Activated CD4-positive, alpha-beta T cell treated with anti-CD3 and anti-CD28 coated beads for 4 hours (primary cell): ENCODE measurements at regions not wholly inside any gene's neighbourhood (a gene's known extent, or its start where the extent isn't known, plus 50 kb on each side); places are given as distances from the start of the nearest gene placed in this dataset.

Experiments used
- DNase-seq, 2 donors: peaks; one replicate each; pipeline ENCODE4 v3.0.0-alpha.2; 2020

DNA sequence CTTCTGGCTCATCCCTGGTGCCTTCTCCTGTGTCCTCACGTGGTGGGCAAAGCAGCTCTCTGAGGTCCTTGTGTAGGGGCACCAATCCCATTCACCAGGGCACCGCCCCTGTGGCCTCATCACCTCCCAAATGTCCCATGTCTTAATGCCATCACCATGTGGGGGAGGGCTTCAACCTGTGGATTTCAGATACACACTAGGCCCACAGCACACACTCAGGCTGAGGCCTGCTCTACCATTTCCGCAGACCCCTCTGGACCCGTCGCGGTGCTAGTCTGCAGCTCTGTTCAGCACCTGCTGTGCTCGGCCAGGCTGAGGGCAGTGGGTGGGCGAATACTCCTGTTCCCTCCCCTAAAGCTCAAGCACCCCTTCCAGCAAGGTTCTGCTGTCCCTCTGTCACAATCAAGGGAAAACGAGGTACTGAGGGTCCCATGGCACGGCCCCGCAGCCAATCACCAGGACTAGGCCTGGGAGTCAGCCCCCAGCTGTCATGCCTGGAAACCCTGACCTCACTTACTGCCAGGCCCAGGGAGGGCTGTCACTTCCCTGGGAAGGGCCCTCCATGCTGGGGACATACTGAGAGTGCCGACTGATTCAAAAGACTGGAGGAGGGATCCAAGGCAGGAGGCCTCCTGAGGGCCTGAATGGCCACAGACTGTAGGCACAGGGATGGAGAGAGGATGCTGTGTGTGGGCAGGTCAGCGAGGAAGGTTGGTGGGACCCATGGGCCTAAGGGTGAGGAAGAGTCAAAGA, 123.8 kb upstream of the RET start:
- DNase-seq = no peak

DNA sequence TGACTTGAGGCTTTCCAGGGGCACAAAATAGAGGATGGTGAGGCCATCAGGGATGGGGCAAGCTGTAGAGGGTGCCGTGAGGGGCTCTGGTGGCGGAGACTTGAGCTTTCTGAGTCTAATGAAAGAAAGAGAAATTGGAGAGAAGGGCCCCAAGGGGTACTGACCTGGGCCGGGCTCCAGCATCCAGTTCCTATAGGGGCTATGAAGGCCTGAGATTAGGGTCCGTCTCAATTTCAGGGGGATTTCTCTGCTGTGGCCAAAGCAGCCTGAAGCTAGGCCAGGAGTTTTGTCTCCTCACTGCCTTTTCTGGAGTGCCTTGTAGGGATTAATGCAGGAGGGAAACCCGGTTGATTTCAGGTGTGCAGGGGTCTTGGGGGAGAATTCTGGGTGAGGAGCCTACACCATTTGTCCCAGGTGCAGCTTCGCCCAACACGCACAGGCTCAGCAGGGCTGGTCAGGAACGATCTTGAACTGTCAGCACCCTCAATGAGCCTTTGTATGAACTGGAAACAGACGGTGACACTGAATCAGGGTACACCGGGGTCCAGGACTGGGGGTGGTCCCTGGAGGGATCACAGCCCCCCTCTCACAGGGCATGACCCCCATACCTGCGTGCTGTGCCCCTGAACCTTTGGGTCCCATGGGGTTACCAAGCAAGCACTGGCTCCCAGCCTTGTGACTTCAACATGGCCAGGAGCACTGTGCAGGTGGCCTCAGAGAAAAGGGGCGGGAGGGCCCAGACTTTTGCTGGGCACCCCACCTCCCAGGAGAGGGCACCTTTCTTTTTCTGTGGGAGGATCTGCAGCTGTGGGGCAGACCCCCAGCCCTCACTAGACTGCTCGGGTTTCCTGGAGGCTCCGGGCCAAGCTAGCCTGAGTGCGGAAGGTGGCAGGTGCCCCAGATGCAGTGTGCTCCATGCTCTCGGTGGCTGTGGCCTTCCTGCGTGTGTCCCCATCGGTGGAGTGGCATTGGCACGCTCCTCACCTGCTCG, 122.9 kb upstream of the RET start:
- DNase-seq = no peak

DNA sequence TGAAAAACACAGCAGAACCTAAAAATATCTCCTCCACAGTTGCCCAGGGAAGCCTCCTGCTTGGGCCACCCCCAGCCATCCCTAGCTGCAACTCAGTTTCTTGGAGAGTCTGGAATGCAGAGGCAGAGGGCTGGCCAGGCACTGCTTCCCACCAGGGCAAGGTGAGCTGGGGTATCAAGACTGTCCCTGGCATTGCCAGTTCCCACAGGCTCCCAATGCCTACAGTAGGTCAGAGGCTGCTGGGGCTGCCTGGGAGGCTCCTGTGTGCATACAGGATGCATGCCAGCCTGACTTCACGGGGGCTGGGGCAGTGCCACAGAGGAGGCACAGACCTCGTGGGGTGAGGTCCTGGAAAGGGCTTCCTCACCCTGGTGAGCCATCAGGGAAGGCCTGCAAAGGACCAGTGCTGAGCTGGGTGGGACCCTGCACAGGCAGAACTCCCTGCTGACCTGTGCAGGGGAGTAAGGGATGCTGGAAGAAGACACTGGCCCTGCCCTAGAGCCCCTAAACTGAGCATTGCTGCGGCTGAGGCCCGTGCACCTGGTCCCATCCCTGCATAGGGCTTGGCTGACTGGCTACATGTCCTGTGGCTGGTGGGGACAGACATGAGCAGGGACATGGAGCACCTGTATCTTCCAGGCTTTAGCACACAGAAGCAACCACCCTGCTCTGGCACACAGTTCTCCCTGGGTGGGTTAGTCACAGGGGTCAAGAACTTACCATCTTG, 121.9 kb upstream of the RET start:
- DNase-seq = no peak

DNA sequence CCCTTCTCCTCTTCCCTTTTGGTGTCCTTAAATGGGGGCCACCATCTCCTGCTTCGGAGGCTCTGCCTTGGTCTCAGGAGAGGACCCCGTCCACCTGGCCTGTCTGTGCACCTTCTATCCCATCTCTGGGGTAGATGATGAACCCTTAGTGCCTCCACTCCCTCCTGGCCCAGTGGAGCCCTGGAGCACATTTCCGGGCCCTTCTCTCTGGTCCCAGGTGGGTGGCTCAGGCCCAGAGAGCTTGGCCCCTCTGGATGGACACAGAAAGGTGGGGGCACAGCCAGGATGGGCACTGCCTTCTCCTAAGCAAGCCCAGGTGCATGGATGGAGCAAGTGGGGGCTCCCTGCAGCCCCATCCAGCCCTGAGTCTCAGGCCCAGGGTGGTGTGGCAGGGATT, 121.4 kb upstream of the RET start:
- DNase-seq = no peak

DNA sequence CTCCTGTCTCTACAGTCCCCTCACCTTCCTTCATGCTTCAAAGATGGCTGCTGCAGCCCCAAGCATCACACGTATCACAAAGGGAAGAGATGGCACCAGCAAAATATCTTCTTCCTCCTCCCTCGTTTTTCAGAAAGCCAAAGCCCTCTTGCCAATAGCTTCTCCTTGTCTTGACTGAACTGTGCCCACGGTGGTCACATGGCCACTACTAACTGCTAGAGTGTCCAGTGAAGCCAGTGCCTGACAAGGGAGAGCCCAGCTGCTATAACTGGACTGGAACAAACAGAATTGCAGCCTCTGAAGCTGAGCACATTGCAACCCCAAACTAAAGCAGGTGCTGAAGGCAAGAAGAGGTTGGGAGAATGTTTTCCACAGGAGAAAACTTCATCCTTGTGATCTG, 120.8 kb upstream of the RET start:
- no peak for DNase-seq

DNA sequence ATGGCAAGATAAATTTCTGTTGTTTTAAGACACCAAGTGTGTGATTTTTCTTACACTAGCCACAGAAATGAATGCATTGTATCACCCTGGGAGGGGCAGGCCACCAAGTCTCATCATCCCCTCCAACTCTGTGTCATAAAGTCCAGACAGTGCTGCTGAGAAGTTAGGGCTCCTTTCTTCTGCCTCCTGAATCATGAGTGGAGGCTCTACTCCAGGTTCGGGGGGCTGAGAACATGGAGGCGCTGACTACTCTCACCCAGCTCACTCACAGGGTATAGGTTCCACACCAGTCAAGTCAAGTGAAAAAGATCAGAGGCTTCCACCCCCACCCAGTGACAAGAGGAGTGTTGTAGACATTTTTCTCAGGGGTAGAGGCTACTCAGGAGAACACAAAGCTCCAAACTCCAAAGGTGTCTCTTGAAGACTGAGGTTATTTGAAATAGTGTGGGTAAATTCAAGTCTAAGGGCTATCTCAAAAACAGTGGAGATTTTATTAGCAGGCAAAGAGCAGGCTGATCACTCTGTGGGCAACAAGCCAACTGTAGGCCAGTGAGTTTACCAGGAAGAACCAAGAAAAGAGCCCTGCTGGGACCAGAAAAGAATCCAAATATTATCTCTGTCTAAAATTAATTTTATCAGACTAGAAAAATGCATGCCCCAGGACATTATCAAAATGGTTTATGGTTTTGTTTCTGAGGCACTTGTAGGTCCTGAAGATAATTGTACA, 118.6 kb upstream of the RET start:
- no peak for DNase-seq

DNA sequence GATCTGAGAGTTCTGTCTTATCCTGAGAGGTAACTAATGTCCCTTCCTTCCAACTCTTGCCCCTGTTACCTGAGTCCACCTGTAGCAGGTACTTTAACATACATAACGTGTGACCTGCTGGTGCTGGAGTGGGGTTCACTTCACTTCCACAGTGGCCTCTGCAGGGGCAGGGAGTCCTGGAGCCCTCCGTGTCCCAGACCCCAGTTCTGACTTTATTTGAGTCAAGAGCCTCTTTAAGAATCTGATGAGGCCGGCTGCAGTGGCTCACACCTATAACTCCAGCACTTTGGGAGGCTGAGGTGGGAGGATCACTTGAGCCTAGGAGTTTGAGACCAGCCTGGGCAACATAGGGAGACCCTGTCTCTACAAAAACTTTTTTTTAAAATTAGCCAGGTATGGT, 117.0 kb upstream of the RET start:
- no peak for DNase-seq

DNA sequence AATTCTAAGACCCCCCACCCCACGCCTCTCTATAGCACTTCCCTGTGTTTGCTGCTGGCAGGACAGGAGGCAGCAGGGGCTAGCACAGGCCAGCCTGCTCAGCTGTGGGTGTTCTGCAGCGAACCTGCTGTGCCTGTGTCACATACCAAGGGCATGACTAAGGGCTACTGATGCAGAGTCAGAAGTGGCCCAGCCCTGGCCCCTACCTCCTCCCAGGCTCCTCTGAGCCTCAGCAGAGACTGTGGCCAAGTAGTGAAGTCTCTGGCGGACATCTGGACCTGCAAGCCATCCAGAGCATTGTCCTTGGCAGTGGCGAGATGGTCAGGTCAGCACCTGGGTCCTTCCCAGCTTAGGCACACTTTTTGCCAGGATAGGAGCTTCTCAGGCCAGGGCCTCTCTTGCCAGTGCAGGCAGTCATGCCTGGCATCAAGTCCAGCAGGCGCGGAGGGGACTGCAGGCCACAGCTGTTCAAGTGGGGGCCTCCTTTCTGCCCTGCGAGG, 116.3 kb upstream of the RET start:
- DNase-seq = no peak

DNA sequence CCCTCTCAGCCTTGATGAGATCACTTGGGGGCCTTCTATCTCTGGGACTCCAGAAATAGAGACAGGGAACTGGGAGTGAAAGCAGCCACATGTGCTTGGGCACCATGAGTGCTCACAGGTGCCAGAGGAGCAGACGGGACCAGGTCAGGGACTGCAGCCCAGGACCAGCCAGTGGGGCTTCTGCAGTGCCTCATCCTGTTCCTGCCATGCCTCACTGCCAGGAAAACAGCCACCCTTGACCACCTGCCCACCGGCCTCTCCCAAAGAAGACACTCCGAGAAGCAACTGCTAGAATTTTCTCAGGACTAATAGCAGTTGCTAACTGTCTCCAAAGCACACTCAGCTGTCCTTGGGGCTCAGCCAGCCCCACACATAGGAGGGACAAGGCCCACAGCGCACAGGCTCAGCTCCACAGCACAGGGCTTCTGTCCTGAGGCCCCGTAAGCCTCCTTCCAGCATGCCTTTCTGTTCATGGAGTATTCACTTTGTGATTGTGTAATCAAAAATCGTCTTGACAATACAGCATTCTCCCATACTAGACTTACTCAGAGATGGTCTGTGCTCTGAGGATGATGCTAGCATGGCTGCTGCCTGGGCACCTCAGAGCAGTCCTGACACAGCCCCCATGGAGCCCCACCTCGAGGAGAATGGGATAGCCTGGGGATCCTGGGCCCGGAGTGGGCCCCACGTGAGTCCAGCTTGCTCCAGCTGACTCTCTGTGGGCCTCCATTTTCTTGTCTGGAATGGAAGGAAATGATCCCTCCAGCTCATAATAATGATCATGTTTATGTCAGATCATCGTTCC, 115.7 kb upstream of the RET start:
- no peak for DNase-seq

DNA sequence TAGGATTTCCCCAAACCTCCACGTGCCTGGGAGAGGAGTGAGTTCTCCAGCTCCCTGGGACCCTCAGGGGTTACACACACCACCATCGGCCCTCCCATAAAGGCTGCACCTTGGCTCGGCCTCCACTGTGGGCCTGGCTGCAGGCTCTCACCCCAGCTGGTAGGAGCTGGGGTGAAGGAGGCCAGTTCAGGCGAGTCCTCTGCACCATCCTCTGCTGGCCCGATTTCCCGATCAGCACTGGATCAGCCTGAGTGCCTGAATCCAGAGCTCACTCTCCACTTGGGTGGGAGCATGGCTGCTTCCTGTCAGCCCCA, 115.1 kb upstream of the RET start:
- no peak for DNase-seq

DNA sequence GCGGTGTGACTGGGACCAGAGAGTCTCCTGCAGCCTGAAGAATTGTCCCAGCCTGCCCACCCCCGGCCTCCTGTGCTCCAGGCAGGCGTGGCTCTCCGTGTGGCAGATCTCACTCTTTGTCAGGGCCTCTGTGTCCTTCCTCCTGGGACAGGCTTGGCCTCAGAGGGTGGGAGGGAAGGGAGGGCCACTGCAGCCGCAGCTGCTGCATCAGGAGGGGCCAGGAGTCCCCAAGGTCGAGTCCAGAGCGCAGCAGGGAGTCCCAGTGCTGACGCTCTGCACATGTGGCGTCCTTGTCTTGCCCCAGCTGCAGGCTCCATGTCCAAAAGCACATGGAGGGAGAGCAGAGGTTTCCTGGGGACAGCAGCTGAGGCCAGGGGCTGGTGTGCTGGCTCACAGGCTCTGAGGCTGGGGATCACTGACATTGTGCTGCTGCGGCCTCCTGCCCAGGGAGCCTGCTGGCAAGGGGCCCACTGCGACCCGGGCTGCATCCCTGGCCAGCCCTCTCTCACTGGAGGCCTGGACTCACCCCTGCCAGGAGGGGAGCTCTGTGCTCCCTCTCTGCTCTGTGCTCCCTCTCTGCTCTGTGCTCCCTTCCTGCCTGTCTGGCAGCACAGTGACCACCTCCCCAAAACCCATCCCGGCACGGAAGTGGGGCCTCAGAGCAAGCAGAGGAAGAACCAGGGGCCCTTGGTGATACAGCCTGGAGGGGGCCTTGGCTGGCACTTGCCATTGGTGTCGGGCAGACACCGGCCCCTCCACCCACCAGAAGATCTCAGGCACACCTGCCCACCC, 114.6 kb upstream of the RET start:
- DNase-seq = no peak

DNA sequence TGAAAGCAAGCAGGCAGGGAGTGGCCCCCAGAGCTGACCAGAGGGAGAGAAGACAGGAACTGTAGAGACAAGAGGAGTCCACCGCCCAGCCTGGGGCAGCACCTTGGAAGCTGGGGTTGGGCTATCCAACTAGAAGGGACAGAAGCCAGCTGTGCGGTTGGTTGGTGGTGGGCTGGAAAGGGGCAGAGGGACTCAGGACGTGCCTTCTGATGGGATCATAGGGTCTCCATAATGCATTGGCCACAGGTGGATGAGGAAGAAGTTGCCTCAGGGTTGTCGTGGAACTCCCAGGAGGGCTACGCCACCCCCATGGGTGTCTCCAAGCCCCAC, 114.0 kb upstream of the RET start:
- no peak for DNase-seq

DNA sequence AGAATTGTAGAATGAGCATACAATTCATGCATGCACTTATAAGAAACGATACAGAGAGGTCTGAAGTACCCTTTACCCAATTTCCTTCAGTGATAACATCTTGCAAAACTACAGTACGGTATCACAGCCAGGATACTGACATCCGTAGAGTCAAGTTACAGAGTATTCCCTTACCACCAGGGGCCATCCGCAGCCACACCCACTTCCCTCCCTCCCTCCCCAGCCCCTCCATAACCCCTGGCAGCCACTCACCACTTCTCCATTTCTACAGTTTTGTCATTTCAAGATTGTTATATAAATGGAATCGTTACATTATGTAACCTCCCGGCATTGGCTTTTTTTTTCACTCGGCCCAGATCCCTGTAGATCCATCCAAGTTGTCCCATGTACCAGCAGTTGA, 113.6 kb upstream of the RET start:
- no peak for DNase-seq

DNA sequence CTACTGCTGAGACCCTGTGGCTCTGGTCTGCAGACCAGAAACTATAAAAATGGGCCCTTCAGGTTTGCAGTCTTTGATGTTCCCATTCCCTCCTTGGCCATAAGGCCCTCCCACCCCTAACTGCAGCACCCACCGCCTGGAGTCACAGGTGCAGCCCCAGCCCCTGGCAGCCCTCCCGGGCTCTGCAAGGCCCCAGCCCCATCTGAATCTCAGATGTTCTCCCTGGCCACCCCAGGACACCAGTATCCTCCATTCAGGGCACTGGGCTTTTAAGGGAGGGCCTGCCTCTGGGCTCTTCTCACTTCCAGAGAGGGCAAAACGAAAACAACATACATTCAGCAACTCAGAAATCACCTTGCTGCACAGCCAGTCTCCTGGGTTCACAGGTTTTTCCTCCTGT, 107.7 kb upstream of the RET start:
- DNase-seq = no peak

DNA sequence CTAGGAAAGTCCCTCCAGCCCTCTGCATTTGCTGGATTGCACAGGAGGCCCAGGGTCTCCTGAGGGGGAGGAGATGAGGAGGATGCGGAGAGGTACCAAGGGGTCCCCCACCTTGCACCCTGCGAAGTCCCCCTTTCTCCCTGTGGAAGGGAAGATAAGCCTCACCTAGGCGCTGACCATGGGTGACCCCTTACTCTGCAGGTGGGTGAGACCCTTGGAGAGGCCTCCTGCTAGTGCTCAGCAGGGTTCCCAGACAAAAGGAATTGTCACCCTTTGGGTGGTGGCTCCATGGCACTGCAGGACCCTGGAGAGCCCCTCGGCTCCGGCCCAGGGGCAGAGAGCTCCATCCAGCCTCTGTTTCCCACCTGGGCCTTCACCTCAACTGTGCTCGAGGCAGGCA, 107.0 kb upstream of the RET start:
- no peak for DNase-seq

DNA sequence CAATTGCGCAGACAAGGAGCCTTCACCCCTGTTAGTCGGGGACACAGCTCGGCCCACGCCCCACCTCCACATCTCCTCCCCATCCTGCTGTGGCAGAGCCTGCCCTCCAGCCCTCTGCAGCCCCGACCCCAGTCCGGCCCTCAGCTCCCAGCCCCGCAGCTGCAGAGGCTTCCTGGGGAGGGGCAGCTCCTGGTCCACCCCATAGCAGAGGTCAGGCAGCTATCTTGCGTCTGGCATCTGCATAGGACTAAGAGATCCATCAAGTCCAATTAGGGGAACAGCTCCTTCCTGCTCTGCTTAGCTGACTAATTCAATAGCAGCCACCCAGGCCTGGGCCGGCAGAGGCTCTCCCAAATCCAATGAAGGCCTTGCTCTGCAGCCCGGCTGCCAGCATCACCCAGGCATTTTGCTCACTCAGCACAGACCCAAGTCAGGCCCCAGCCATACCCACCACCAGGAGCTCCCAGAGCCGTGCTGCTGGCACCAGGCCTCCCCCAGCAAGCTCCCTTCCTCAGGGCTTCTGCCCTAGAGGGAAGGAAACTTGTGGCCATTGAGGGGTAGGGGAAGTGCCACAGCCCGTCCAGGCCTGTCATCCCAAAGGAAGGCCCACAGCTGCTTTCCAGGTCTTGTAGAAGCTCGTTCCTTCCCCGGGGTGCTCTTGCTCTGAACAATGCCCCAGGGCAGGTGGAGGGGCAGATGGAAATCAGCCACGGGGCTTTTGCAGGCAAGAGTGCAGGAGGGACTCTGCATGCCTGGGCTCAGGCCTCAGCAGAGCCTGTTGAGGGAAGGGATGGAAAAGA, 106.2 kb upstream of the RET start:
- no peak for DNase-seq

DNA sequence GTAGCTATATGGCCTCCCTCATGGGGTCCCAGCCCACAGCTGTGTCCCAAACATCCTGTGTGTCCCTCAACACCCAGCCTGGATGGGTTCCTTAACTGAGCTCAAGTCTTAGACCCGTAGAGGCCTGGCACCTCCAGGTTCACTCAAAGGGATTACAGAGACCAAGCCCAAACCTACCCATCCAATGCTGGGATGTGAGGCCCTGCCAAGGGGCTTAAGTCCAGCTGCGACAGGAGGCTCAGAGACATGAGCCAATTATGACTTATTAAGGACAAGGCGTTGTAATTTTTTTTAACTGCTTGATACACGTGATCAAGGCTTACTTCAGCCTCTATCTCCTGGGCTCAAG, 105.6 kb upstream of the RET start:
- no peak for DNase-seq

DNA sequence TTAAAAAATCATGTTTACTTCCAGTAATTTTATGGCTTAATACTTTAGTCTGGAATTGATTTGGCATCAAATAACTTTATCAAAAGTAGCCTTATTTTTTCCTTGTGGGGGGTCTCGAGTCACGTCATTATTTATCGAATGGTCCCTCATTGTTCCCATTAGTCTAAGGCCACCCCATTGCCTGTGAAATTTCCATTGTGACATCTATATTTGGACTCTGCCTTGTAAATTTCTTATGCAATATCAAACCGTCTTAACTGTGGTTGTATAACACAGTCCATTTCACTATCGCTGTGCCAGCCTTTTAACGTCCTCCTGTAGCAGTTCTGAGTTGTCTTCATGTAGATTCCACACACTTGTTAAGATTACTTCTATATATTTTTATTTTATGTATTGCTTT, 103.9 kb upstream of the RET start:
- no peak for DNase-seq

DNA sequence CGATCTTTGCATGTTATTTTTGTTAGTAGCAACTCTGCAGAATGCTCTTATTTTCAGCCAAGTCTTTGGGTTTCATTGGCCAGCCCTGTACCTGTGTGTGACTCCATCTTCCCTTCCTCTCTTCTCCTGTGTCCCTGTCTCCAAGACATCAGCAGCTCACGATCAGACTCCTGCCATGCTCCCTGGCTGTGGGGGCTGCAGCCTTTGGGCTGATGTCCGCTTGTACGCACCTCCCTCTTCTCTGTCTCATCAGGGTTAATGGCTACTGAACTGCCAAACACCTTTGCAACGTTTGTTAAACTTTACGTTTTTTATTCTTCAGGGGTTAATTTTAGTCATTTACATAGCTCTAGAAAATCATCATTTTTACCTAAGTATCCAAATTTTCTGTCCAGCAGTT, 103.5 kb upstream of the RET start:
- no peak for DNase-seq

DNA sequence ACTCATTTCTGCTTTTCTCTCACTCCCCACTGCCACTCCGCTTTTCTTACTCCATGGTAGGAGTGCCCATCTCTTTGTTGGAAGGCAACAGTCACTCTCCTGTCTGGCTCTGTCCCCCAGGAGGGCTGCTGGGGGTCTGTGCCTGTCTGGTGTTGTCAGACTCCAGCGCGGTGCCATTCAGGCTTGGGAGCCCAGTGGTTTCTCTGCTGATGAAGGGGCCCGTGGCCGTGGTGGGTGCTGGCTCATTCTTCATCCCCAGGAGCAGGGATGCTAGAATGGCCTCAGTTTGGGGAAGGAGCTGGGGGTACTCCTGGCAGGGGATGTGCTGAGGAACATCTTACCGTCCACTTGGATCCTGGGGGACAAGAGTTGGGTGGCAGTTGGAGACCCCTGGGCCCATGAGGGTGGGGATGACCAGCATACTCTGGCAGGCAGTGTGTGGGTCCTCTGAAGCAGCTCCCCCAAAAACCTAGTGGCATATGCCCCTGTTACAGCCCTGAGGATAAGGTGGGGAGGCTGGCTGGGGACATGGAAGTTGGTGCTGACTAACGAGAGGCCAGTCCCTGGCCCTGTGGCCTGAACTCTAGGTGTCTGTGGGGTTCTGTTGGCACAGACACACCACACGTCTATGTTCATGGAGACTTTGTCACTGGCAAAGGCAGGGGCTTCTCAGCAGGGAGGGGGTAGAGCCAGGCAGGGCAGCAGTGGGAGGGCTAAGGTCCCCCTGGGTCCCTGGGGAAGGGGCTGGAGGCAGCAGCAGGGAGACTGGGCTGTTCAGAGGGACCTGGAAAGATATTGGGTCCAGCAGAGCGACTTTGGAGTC, 102.8 kb upstream of the RET start:
- no peak for DNase-seq
